Endothelial cell of umbilical vein (primary cell): ENCODE measurements at regions not wholly inside any gene's neighbourhood (a gene's known extent, or its start where the extent isn't known, plus 50 kb on each side); places are given as distances from the start of the nearest gene placed in this dataset.

Experiments
- BruUV-seq: library from RNA; stranded (reverse); fragments of 400-500 nt; replicated peaks from 2 replicates; lab custom pipeline; 2021; lab: Mats Ljungman, UMichigan
- CTCF ChIA-PET: fragments of 300-600, 350-600 bp; sonication (Branson Sonifier 250); formaldehyde crosslinking; loops from one replicate; lab custom pipeline; 2021; ENCODE audit warnings: antibody characterized with exemption, inconsistent platforms; lab: Charles Lee
- POLR2A ChIA-PET: fragments of 300-600, 350-600 bp; sonication (Branson Sonifier 250); formaldehyde crosslinking; loops from one replicate; lab custom pipeline; 2021; ENCODE audit warnings: antibody characterized with exemption, inconsistent platforms; lab: Charles Lee
- DNase-seq: peaks from one replicate; pipeline ENCODE4 v3.0.0-alpha.2; 2011; ENCODE audit warnings: low read depth, low spot score
- FAIRE-seq: peaks from 2 replicates; lab custom pipeline; 2011; peaks lifted over from hg19 to GRCh38; lab: Jason Lieb, UNC
- H2AFZ ChIP-seq: 2 replicates; pipeline ENCODE4 v1.6.0; 2012; ENCODE audit warnings: low read depth, low read length, control low read depth, inconsistent platforms
- H3K27ac ChIP-seq: 2 replicates; pipeline ENCODE4 v1.5.1; 2011; ENCODE audit warnings: low read depth, mild to moderate bottlenecking, control low read depth, low read length, moderate library complexity; ENCODE audit not compliant: insufficient read depth
- H3K27me3 ChIP-seq, 2 experiments: 2 replicates each; pipeline versions ENCODE4 v1.6.0 to v1.6.1; 2011; ENCODE audit warnings: low read length in 2 of 2, mixed read lengths in 1 of 2; ENCODE audit not compliant: control insufficient read depth in 2 of 2, insufficient read depth in 2 of 2
- H3K36me3 ChIP-seq, 2 experiments: 2 replicates in 1 of 2; 3 replicates in 1 of 2; pipeline ENCODE4 v1.5.1; 2011; ENCODE audit warnings: low read length in 2 of 2, mild to moderate bottlenecking in 1 of 2, moderate library complexity in 1 of 2; ENCODE audit not compliant: control insufficient read depth in 2 of 2, insufficient read depth in 2 of 2; ENCODE audit errors: extremely low read depth in 1 of 2
- H3K4me1 ChIP-seq: 3 replicates; pipeline ENCODE4 v1.5.1; 2011; ENCODE audit warnings: mild to moderate bottlenecking, low read length; ENCODE audit not compliant: control insufficient read depth, insufficient read depth; ENCODE audit errors: extremely low read depth
- H3K4me2 ChIP-seq: 2 replicates; pipeline ENCODE4 v1.6.1; 2011; ENCODE audit warnings: low read length, control low read depth, mixed read lengths; ENCODE audit not compliant: insufficient read depth
- H3K4me3 ChIP-seq, 3 experiments: fragments of 200-600 bp in 1 of 3; sonication (generic), shearing (Covaris generic) in 1 of 3; replicated peaks in 1 of 3; 2 replicates each; pipeline ENCODE4 v1.5.1; 2011 to 2016; ENCODE audit warnings: control low read depth in 3 of 3, low read length in 3 of 3, mild to moderate bottlenecking in 2 of 3, inconsistent platforms in 1 of 3, low read depth in 1 of 3, moderate library complexity in 1 of 3; ENCODE audit not compliant: insufficient read depth in 1 of 3
- H3K79me2 ChIP-seq: 2 replicates; pipeline ENCODE4 v1.6.0; 2012; ENCODE audit warnings: low read length, inconsistent platforms; ENCODE audit not compliant: control insufficient read depth, insufficient read depth
- H3K9ac ChIP-seq: replicated peaks from 2 replicates; pipeline ENCODE3; 2011; ENCODE audit warnings: low read length, control low read depth; ENCODE audit not compliant: insufficient read depth; ENCODE audit errors: extremely low read depth
- H3K9me1 ChIP-seq: replicated peaks from 3 replicates; pipeline ENCODE4 v1.6.0; 2011; ENCODE audit warnings: mild to moderate bottlenecking, low read length; ENCODE audit not compliant: control insufficient read depth, insufficient read depth; ENCODE audit errors: extremely low read depth
- H3K9me3 ChIP-seq: replicated peaks from 2 replicates; pipeline ENCODE4 v1.5.1; 2012; ENCODE audit warnings: low read length, inconsistent platforms; ENCODE audit not compliant: control insufficient read depth, insufficient read depth
- H4K20me1 ChIP-seq: replicated peaks from 2 replicates; pipeline ENCODE3; 2011; ENCODE audit warnings: mild to moderate bottlenecking, low read length; ENCODE audit not compliant: control insufficient read depth, insufficient read depth; ENCODE audit errors: extremely low read depth
- CTCF ChIP-seq, 2 donors: IDR thresholded peaks; 1 replicate in 1 of 2; 2 replicates in 1 of 2; pipeline ENCODE4 v1.5.1; 2011; ENCODE audit warnings: low read length in 2 of 2, mild to moderate bottlenecking in 2 of 2, moderate library complexity in 2 of 2, control low read depth in 1 of 2, inconsistent platforms in 1 of 2, low read depth in 1 of 2; ENCODE audit not compliant: insufficient read depth in 1 of 2; ENCODE audit errors: extremely low read depth in 1 of 2
- EZH2 ChIP-seq: IDR thresholded peaks from 2 replicates; pipeline ENCODE4 v1.6.1; 2012; ENCODE audit warnings: borderline replicate concordance, low read depth, mild to moderate bottlenecking, moderate library complexity, low read length, inconsistent platforms; ENCODE audit not compliant: severe bottlenecking
- FOS ChIP-seq: IDR thresholded peaks from 2 replicates; pipeline ENCODE4 v1.6.1; 2011; ENCODE audit warnings: mild to moderate bottlenecking, low read length, moderate library complexity, borderline replicate concordance; ENCODE audit not compliant: insufficient read depth
- GATA2 ChIP-seq: IDR thresholded peaks from 2 replicates; pipeline ENCODE4 v1.7.0; 2011; ENCODE audit warnings: low read depth, mild to moderate bottlenecking, moderate library complexity, mixed read lengths, low read length; ENCODE audit not compliant: insufficient read length, insufficient read depth
- JUN ChIP-seq: IDR thresholded peaks from 2 replicates; pipeline ENCODE4 v1.6.1; 2011; ENCODE audit warnings: borderline replicate concordance, low read depth; ENCODE audit not compliant: insufficient read length, insufficient read depth
- MYC ChIP-seq: IDR thresholded peaks from one replicate; pipeline ENCODE4 v1.6.1; 2011; ENCODE audit warnings: mild to moderate bottlenecking, low read depth, low read length
- POLR2A ChIP-seq: IDR thresholded peaks from 2 replicates; pipeline ENCODE4 v1.6.1; 2012; ENCODE audit warnings: low read depth, mild to moderate bottlenecking, control low read depth, low read length
- POLR2AphosphoS5 ChIP-seq: IDR thresholded peaks from 2 replicates; pipeline ENCODE4 v1.6.1; 2012; ENCODE audit warnings: low read depth, mild to moderate bottlenecking, control low read depth, low read length, moderate library complexity; ENCODE audit not compliant: insufficient read depth
- dilution Hi-C: fragments of 300-500 bp; cut with MboI; formaldehyde crosslinking; loops from one replicate; pipeline ENCODE4 v1.15.0; 2019; ENCODE audit warnings: low sequenced_read_pairs; ENCODE audit not compliant: extremely low pct_ligation_motif_present
- intact Hi-C: fragments of 100-400 bp; cut with micrococcal nuclease; formaldehyde crosslinking; loops from one replicate; pipeline ENCODE4 v1.10.0; 2022
- TF ChIP-seq, protein P1 (sequence below): IDR thresholded peaks from 2 replicates; pipeline ENCODE4 v1.6.1; 2011; ENCODE audit not compliant: insufficient read depth, insufficient read length

DNA sequence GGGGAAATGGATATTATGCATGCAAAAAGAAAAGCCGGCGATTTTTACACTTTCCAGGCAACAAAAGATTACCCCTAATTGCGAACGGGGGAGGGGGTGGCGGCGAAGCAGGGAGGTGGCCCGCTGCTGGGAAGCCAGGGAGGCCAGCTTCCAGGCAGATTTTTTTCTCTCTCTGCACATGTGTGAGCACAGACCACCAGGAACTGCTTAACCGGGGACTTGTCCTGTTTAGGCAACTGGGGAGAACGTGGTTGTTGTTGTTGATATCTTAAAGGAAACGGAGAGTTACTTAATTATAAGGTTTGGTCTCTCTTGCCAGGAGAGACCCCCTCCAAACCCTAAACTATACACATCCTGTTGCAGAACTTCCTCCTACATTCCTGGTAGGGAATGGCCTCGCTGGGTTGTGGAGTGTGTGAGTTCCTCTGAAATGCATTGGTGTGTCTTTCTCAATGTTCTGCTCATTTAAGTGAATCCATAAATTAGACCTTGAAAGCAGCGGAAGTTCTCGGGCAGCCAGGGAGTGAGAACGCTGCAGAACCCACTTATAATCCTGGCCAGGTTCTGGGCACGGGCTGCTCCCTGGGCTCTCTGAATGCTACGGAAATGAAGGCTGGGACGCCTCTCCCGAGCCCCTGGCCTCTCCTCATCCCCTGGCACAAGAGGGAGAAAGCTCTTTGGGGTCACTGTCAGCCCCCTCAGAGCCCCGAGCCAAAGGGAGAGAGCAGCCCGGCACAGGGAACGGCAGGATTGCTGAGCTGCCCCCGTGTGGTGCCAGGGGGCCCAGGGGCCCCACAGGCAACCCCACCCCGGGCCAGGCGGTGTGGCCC is 250.0 kb downstream of the FOXD2 start:
- H3K27ac ChIP-seq, result no peak overlapping the region
- TF ChIP-seq, protein P1, sequence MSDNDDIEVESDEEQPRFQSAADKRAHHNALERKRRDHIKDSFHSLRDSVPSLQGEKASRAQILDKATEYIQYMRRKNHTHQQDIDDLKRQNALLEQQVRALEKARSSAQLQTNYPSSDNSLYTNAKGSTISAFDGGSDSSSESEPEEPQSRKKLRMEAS, result no peak
- TF ChIP-seq FOS (no peak), POLR2A (no peak), EZH2 (no peak), CTCF (IDR thresholded peaks at IDR 0.05; ENCODE audit: extremely low read depth in 1 of 2, insufficient read depth in 1 of 2, low read depth in 1 of 2, low read length in 2 of 2) (no peak), JUN (no peak), MYC (no peak), GATA2 (no peak), POLR2AphosphoS5 (no peak)
- H2AFZ ChIP-seq, result no peak overlapping the region
- no peak overlapping the region for H3K4me3 ChIP-seq
- no peaks in the 10 kb centered on the region for H4K20me1 ChIP-seq
- H3K9me1 ChIP-seq, result no peaks in the 10 kb centered on the region
- H3K4me2 ChIP-seq, result no peak overlapping the region
- FAIRE-seq (no peak), DNase-seq (no peak)
- ChIA-PET POLR2A (no interaction called here), CTCF (no interaction called here)
- dilution Hi-C loops (loop anchor here (25.0 kb wide), 1 partner anchor 226 kb away; no protein-coding TSS in a partner anchor), intact Hi-C loops (no loop called here)
- no peaks in the 10 kb centered on the region for H3K79me2 ChIP-seq
- BruUV-seq, result no TSS peak
- no peak overlapping the region for H3K9ac ChIP-seq
- H3K4me1 ChIP-seq, result no peaks in the 10 kb centered on the region
- peaks cover 2 to 6% of the 10 kb centered on the region in 2 experiments for H3K27me3 ChIP-seq
- H3K36me3 ChIP-seq, result no peaks in the 10 kb centered on the region
- H3K9me3 ChIP-seq, result no peaks in the 10 kb centered on the region
